Heart left ventricle (tissue), 16 donors: ENCODE measurements at regions not wholly inside any gene's neighbourhood (a gene's known extent, or its start where the extent isn't known, plus 50 kb on each side); places are given as distances from the start of the nearest gene placed in this dataset.

Experiments used
- ATAC-seq, 4 donors: fragments of 200-7000 bp; cut with Tn5 transposase; one replicate each; pipeline ENCODE4 v1.9.1; 2020 to 2022; ENCODE audit warnings: moderate library complexity in 4 of 4, mild to moderate bottlenecking in 3 of 4, moderate number of reproducible peaks in 1 of 4
- DNase-seq, 5 donors: peaks; one replicate each; pipeline ENCODE4 v3.0.0-alpha.2; 2020
- H3K27ac ChIP-seq, 12 donors: fragments of 200-600 bp; sonication (generic) in 4 of 12; one replicate each; pipeline versions ENCODE4 v1.5.0 to v1.8.0; 2016 to 2022; ENCODE audit warnings: mild to moderate bottlenecking in 2 of 12
- H3K27me3 ChIP-seq, 9 donors: fragments of 200-600 bp; sonication (generic) in 2 of 9; one replicate each; pipeline versions ENCODE4 v1.5.1 to v1.8.0; 2016 to 2022; ENCODE audit warnings: mild to moderate bottlenecking in 3 of 9
- H3K36me3 ChIP-seq, 9 donors: fragments of 200-600 bp; sonication (generic) in 2 of 9; one replicate each; pipeline versions ENCODE4 v1.5.0 to v1.8.0; 2018 to 2022; ENCODE audit warnings: mild to moderate bottlenecking in 2 of 9
- H3K4me1 ChIP-seq, 12 donors: fragments of 200-600 bp; sonication (generic) in 4 of 12; one replicate each; pipeline versions ENCODE4 v1.5.0 to v1.8.0; 2016 to 2022; ENCODE audit warnings: mild to moderate bottlenecking in 3 of 12
- H3K4me3 ChIP-seq, 12 donors: fragments of 200-600 bp; sonication (generic) in 4 of 12; one replicate each; pipeline versions ENCODE4 v1.5.0 to v1.8.0; 2017 to 2022; ENCODE audit warnings: mild to moderate bottlenecking in 9 of 12, moderate library complexity in 4 of 12
- H3K9me3 ChIP-seq, 12 donors: fragments of 200-600 bp; sonication (generic) in 4 of 12; one replicate each; pipeline versions ENCODE4 v1.5.0 to v1.8.0; 2016 to 2022; ENCODE audit warnings: mild to moderate bottlenecking in 1 of 12
- CTCF ChIP-seq, 12 donors: fragments of 200-600 bp; sonication (generic) in 4 of 12; IDR thresholded peaks; one replicate each; pipeline versions ENCODE4 v1.5.0 to v1.8.0; 2018 to 2022; ENCODE audit warnings: antibody characterized with exemption in 12 of 12, mild to moderate bottlenecking in 5 of 12
- POLR2A ChIP-seq, 2 donors: fragments of 450-650 bp; IDR thresholded peaks; one replicate each; pipeline ENCODE4 v1.6.1; 2017; ENCODE audit warnings: antibody characterized with exemption in 2 of 2, mild to moderate bottlenecking in 2 of 2, moderate library complexity in 2 of 2
- WGBS, 4 donors: extraction: QIAGEN DNeasy Blood & Tissue Kit in 2 of 4; methylation state at CpG; one replicate each; pipeline versions ENCODE4 v1.1.5 to v1.1.7; 2013 to 2018; 5-methylcytosine and 5-hydroxymethylcytosine counted together
- intact Hi-C, 10 donors: fragments of 100-400 bp; cut with DNase I; formaldehyde crosslinking; loops; one replicate each; pipeline versions ENCODE4 v1.11.1 to v1.14.2; 2022
- donor health status: ischemic (EF 13 %, LVEDD 7.1; RV severe dilation, severe dysfunction).
- donor health status: healthy with polysubstance abuse.
- donor health status: DM: no; HTN: yes; CAD: no.
- donor health status: DM: no; HTN: no; CAD: no.
- donor health status: ischemic (EF 25% LVEDD 6.9; RV normal size, moderate dysfunction).
- donor health status: ischemic (EF 25% LVEDD 5.7; RV mildly dilated, moderate dysfunction).
- donor health status: healthy.
- donor health status: DM: yes; HTN: yes; CAD: no.
- donor health status: ischemic (EF 35%, LVEDD 5.7; RV mildly dilated, moderate dysfunction).
- donor health status: nonischemic (EF 11% LVEDD 7.7; RV severe dilation, severe dysfunction).
- donor health status: DM: yes; HTN: yes; CAD: no.
- donor health status: PGD.
- donor health status: ischemic (EF 29% LVEDD 5.4; RV normal size, mild dysfunction).
- donor health status: nonischemic (EF 23%, LVEDD 6.1; RV moderate dilation, normal function).

- DNase-seq (no peak), ATAC-seq (no peak)
- H3K4me3 ChIP-seq: no peak overlapping the region
- H3K36me3 ChIP-seq: no peaks in the 10 kb centered on the region
- 89 to 99% (median 96%) methylated on average over 2 of the region's 2 CpGs for WGBS, 4 donors
- intact Hi-C loops: no loop called here
- H3K27ac ChIP-seq: no peak overlapping the region
- TF ChIP-seq POLR2A (IDR thresholded peaks at IDR 0.05) (no peak), CTCF (IDR thresholded peaks at IDR 0.05) (no peak)
- H3K9me3 ChIP-seq: no peaks in the 10 kb centered on the region
- H3K27me3 ChIP-seq: no peaks in the 10 kb centered on the region
- peaks cover 0 to 4% (median 0%) of the 10 kb centered on the region in 12 donors for H3K4me1 ChIP-seq
Observed at GRCh38 chr12:77388445-77389265, 323.3 kb upstream of the E2F7 start.

GRCh38 chr12:77387671-77388070 is 322.3 kb upstream of the E2F7 start:
- no peaks in the 10 kb centered on the region for H3K36me3 ChIP-seq
- peaks cover 0 to 4% (median 0%) of the 10 kb centered on the region in 12 donors for H3K4me1 ChIP-seq
- 76 to 90% (median 85%) methylated on average over 1 of the region's 1 CpG for WGBS, 4 donors
- no peaks in the 10 kb centered on the region for H3K27me3 ChIP-seq
- ATAC-seq: no peak
- no peaks in the 10 kb centered on the region for H3K9me3 ChIP-seq
- H3K27ac ChIP-seq: no peak overlapping the region
- no peak for TF ChIP-seq CTCF (IDR thresholded peaks at IDR 0.05)
- no peak for TF ChIP-seq POLR2A (IDR thresholded peaks at IDR 0.05)
- DNase-seq: no peak
- no peak overlapping the region for H3K4me3 ChIP-seq
- intact Hi-C loops: no loop called here

- ATAC-seq: no peak
- TF ChIP-seq POLR2A (IDR thresholded peaks at IDR 0.05): no peak
- TF ChIP-seq CTCF (IDR thresholded peaks at IDR 0.05): no peak
- WGBS, 4 donors: 48 to 52% (median 50%) methylated on average over 3 of the region's 3 CpGs
Observed at GRCh38 chr12:77387214-77387613, 321.8 kb upstream of the E2F7 start.

GRCh38 chr12:77384941-77385340 is 319.6 kb upstream of the E2F7 start:
- Histone ChIP-seq H3K27me3 (no peaks in the 10 kb centered on the region), H3K36me3 (no peaks in the 10 kb centered on the region), H3K4me3 (no peak overlapping the region), H3K4me1 (peaks cover 0 to 4% (median 0%) of the 10 kb centered on the region in 12 donors), H3K9me3 (no peaks in the 10 kb centered on the region), H3K27ac (no peak overlapping the region)
- 74 to 88% (median 81%) methylated on average over 3 of the region's 3 CpGs for WGBS, 4 donors
- ATAC-seq: no peak
- intact Hi-C loops: no loop called here
- DNase-seq: no peak
- no peak for TF ChIP-seq CTCF (IDR thresholded peaks at IDR 0.05)
- TF ChIP-seq POLR2A (IDR thresholded peaks at IDR 0.05): no peak

More at GRCh38 chr12:77387214-77387613, 321.8 kb upstream of the E2F7 start:
- Histone ChIP-seq H3K4me3 (no peak overlapping the region), H3K27me3 (no peaks in the 10 kb centered on the region), H3K36me3 (no peaks in the 10 kb centered on the region), H3K4me1 (peaks cover 0 to 4% (median 0%) of the 10 kb centered on the region in 12 donors), H3K9me3 (no peaks in the 10 kb centered on the region), H3K27ac (no peak overlapping the region)
- no peak for DNase-seq
- intact Hi-C loops: no loop called here
